Stimulated activated CD4-positive, alpha-beta T cell treated with anti-CD3 and anti-CD28 coated beads, Interleukin-1b, Interleukin-23, amount 100 ng/mL, for 24 hours (primary cell): ENCODE measurements at regions not wholly inside any gene's neighbourhood (a gene's known extent, or its start where the extent isn't known, plus 50 kb on each side); places are given as distances from the start of the nearest gene placed in this dataset.

ENCODE experiments used
- DNase-seq, 4 experiments: peaks; one replicate each; pipeline ENCODE4 v3.0.0-alpha.2; 2020; ENCODE audit warnings: low read depth in 4 of 4, low spot score in 1 of 4

- DNase-seq = no peak
Measured at GRCh38 chr5:175054243-175054642, 329.9 kb downstream of the MSX2 start.

- DNase-seq = no peak
Measured at GRCh38 chr5:175052351-175052750, 328.0 kb downstream of the MSX2 start.

DNA sequence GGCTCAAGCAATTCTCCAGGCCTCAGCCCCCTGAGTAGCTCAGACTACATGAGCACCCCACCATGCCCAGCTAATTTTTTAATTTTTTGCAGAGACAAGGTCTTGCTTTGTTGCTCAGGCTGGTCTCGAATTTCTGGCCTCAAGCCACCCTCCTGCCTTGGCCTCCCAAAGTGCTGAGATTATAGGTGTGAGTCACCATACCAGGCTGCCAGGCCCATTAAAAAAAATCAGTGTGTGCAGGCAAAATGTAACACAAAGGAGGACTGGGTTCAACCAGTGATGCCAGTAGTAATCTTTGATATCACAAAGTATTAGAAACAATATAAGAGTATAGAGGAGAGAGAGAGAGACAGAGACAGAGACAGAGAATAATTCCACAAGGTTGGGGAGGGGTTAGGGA is 322.7 kb downstream of the MSX2 start:
- no peak for DNase-seq

DNA sequence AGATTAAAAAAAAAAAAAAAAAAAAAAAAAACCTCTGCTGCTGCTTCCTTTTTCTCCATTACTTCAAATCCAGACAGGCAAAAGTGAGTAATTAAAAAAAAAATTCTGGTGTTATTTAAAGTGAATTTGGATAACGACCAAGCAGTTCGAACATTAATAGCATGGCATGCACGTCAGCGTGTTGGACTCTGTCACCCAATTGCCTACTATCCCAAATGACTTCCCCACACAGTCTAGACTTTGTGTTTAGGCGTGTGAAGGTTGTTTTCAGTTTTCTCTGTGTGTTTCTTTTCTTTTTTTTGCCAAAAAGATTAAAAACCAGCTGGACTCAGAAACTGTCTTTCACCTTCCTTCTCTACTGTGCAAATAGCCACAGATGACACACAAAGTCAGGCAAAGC is 321.4 kb downstream of the MSX2 start:
- no peak for DNase-seq

- no peak for DNase-seq
Measured at GRCh38 chr5:175037820-175038219, 313.4 kb downstream of the MSX2 start.

- no peak for DNase-seq
Measured at GRCh38 chr5:175035882-175036533, 311.6 kb downstream of the MSX2 start.

- DNase-seq = no peak
Measured at GRCh38 chr5:175034924-175035323, 310.5 kb downstream of the MSX2 start.

DNA sequence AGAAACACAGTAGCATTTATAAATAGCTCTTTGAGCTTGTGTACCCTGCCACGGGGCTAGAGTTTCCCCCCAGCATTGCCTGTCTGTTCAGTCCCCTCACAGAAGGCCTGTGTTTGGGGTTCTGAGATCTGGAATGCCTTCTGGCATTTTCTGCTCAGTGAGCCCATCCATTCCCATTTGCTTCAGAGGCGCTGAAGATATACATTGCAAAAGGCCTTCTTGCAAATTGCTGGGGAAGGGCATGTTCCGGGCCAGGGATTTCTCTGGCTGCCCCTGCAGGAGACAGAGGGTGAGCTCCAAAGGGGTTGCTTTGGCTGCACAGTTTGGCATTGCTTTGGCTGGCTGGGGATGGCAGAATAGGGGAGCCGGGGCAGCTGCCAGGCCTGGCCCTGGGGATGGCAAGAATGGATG is 308.4 kb downstream of the MSX2 start:
- DNase-seq = no peak

- DNase-seq = no peak
Measured at GRCh38 chr5:175032013-175032412, 307.6 kb downstream of the MSX2 start.

- DNase-seq = no peak
Measured at GRCh38 chr5:175027390-175027789, 303.0 kb downstream of the MSX2 start.

GRCh38 chr5:175025077-175025476 is 300.7 kb downstream of the MSX2 start:
- no peak for DNase-seq

GRCh38 chr5:175021841-175022625 is 297.7 kb downstream of the MSX2 start:
- no peak for DNase-seq

DNA sequence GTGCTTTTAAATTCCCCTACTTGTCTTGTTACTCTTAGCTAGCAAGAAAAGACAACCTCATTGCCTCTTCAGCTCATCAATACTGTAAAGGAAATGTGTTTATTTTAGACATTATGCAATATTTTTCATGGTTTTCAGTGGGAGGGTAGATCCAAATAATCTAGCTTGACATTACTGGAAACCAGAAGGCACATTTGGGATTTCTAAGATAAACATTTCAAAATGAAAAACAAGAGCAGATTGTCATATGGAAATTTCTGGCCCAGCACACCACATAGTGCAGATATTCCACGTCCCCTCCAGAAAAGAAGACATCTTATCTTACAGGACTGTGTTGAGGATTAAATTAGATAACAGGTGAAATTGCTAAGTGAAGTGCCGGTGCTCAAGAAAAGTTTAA is 296.9 kb downstream of the MSX2 start:
- DNase-seq = no peak

DNA sequence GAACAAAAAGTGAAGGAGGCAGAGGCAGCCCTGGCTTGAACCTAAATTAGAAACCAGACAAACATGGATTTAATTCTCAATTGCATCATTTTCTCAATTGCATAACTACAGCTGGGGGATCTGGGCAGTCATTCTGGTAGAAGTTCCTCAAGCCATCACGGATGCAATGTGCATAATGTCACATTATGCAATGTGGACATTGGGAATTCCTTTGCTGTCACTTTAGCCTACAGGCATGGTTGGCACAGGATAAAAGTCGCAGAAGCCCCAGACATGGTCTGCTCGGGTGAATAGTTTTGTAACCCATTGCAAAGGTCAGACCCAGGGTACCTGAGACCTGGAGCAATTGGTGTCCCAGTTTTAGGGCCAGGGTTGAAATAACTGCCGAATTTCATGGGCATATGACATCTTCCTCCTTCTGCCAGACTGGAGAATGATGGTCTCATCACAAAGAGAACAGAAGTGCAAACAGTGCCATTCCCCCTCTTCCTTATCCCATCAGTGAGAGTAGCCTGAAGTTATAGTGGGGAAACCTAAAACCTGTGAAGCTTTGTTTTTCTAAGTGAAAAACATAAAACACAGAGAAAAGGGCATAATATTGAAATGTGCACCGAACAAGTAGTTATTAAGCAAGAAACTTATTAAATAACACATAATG is 290.8 kb downstream of the MSX2 start:
- no peak for DNase-seq

DNA sequence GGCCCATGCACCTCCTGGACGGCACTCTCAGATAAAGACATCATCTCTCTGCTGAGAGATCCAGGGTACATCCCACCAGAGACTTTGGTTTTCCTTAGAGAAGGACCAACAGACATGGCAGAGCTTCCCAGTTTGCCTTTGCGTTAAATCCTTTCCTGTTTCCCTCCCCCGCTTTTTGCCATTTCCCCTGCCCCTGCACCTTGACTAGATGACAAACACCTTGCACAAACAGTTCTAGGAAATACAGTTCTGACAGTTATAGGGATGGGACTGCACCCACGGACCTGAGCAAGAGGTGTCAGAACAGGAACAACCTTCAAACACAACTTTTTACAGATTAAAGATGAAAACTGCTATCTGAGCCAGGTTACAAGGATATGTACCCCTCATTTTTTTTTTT is 288.9 kb downstream of the MSX2 start:
- no peak for DNase-seq

DNA sequence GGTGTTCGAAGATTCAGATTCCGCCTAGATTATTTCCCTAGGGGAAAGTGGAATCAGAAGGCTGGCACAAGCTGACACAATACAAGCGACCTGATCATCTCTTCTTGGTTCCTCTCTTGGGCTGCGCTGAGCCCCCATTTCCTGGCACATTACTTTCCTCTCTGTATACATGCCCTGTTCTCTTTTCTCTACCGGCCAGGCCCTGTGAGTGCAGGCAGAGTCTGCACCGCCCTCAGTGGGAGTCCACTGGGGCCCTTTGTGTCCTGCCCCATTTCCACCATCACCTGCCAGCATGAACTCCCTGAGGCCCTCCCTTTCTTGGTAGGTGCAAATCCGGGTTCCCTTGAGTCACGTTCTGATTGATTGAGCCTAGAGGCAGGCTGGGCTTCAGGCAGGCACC is 287.9 kb downstream of the MSX2 start:
- DNase-seq = no peak

GRCh38 chr5:175003531-175003930 is 279.1 kb downstream of the MSX2 start:
- no peak for DNase-seq

DNA sequence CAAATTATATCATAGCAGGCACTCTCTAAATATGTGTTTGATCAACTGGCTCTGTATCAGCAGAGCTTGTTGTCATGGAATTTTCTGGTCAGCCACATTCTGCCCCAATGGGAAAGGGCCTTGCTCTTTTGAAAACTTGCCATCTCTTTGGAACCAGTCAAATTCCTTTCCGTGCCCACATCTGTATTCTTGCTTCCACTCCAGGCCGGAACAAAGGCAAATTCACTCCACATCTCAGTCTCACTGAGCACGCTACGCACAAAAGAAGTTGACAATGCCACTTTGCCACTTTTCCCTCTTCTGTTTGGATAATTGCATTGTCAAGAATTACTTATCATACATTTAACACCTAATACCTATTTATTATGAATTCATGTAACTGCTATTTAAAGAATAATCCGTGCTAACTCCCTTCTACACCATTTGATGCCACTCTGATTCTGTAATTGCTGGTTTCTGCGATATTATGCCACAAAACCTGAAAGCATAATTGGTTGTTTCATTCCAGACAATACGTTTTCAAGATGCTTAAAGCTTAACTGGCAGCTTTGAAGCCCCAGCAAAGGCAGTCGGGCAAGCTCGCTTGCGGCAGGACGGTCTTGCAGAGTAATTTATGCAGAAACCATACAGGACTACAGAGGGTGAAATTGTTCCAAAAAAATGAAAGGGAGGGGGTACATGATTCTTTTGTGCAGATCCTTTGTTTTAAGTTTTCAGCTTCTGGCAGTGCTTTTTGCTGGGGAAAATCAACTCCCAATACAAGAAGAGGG is 277.7 kb downstream of the MSX2 start:
- no peak for DNase-seq

GRCh38 chr5:175001311-175001710 is 276.9 kb downstream of the MSX2 start:
- no peak for DNase-seq

GRCh38 chr5:174999581-174999980 is 275.2 kb downstream of the MSX2 start:
- DNase-seq = no peak

GRCh38 chr5:174998131-174998730 is 273.8 kb downstream of the MSX2 start:
- DNase-seq = no peak
